NB4 (cell line): ENCODE measurements at regions not wholly inside any gene's neighbourhood (a gene's known extent, or its start where the extent isn't known, plus 50 kb on each side); places are given as distances from the start of the nearest gene placed in this dataset.

Source experiments
- POLR2A ChIP-seq: IDR thresholded peaks from 2 replicates; pipeline ENCODE4 v1.6.1; 2011; ENCODE audit warnings: mild to moderate bottlenecking; ENCODE audit not compliant: insufficient read length; ENCODE audit errors: extremely low read depth
- TF ChIP-seq, protein P1 (sequence below): IDR thresholded peaks from one replicate; pipeline ENCODE4 v1.5.1; 2012; ENCODE audit warnings: low read depth, low read length

DNA sequence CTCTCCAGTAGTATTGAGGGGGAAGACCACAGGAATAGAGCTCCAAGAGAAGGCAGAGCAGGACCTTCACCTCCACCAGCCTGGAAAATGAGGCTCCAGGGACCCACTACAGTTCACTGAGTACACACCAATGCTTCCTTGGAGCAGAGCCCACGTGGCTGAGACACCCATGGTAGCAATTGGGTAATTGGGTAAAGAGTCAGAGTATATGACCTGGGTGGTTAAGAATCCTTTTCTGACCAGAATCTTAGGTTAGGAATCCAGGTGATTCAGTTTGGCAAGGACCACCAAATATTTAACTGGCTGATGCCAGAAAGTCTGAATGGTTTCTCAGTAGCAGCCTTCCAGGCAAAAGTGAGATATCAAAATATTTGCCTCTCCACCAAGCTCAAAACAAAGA, 107.7 kb downstream of the MDH1 start:
- TF ChIP-seq, protein P1, sequence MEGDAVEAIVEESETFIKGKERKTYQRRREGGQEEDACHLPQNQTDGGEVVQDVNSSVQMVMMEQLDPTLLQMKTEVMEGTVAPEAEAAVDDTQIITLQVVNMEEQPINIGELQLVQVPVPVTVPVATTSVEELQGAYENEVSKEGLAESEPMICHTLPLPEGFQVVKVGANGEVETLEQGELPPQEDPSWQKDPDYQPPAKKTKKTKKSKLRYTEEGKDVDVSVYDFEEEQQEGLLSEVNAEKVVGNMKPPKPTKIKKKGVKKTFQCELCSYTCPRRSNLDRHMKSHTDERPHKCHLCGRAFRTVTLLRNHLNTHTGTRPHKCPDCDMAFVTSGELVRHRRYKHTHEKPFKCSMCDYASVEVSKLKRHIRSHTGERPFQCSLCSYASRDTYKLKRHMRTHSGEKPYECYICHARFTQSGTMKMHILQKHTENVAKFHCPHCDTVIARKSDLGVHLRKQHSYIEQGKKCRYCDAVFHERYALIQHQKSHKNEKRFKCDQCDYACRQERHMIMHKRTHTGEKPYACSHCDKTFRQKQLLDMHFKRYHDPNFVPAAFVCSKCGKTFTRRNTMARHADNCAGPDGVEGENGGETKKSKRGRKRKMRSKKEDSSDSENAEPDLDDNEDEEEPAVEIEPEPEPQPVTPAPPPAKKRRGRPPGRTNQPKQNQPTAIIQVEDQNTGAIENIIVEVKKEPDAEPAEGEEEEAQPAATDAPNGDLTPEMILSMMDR = no peak
- no peak for TF ChIP-seq POLR2A
